ENCODE measurements at regions not wholly inside any gene's neighbourhood (a gene's known extent, or its start where the extent isn't known, plus 50 kb on each side); places are given as distances from the start of the nearest gene placed in this dataset.

DNA sequence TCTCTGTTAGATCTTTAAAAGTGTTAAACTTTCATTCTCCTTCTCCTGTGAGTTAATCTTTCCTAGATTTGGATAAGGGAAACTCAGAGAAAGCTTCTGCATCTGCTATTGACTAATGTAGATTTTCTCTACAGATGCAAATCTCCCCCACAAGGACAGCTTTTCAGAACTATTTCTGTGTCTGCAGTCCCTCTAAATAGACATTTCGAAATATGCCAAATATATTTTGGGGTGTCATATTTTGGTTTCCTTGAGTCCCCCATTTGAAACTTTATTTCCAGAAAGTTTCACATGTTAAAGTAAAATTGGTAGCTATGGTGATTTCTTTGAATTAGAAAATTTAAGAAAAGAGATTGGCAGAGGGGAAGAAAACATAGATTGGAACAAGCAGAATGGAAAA, 852.3 kb upstream of the ALCAM start (continued):
- no peak for TF ChIP-seq E4F1 (IDR thresholded peaks at IDR 0.05; ENCODE audit: borderline replicate concordance, partially characterized antibody)

DNA sequence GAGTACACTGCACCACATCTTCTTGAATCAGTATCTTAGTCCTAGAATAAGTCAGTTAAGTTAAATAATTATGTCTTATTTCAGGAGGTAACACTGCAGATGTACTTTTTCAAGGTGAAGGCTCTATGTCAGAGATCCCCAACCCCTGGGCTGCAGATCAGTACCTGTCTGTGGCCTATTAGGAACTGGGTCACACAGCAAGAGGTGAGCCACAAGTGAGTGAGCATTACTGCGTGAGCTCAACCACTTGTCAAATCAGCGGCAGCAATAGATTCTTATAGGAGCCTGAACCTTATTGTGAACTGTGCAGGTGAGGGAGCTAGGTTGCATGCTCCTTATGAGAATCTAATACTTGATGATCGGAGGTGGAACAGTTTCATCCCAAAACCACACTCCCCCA, 851.9 kb upstream of the ALCAM start:
- POLR2A ChIA-PET, result no interaction called here
- Histone ChIP-seq H3K27ac (ENCODE audit: control insufficient read depth, insufficient read depth) (no peak overlapping the region), H2AFZ (ENCODE audit: control insufficient read depth, low read depth, low read length) (no peak overlapping the region), H3K79me2 (ENCODE audit: control insufficient read depth, insufficient read depth, low read length) (no peaks in the 10 kb centered on the region; the same call in none of the 2 replicates), H3K9me3 (replicated peaks; ENCODE audit: control insufficient read depth, insufficient read depth, low read length) (peaks cover 5% of the 10 kb centered on the region; the same call in 2 of the 3 replicates), H3K4me2 (ENCODE audit: control insufficient read depth, insufficient read depth) (no peak overlapping the region), H3K36me3 (ENCODE audit: control insufficient read depth in 2 of 2, insufficient read depth in 2 of 2, low read length in 1 of 2) (no peaks in the 10 kb centered on the region), H4K20me1 (ENCODE audit: control insufficient read depth, insufficient read depth) (no peaks in the 10 kb centered on the region), H3K4me1 (ENCODE audit: control insufficient read depth, insufficient read depth, low read length) (peaks cover 3% of the 10 kb centered on the region; the same call in 1 of the 2 replicates), H3K9ac (ENCODE audit: control insufficient read depth, insufficient read depth, low read length) (no peak overlapping the region), H3K4me3 (no peak overlapping the region), H3K27me3 (replicated peaks in 1 of 2; ENCODE audit: control insufficient read depth in 2 of 2, insufficient read depth in 2 of 2, low read length in 1 of 2) (no peaks in the 10 kb centered on the region)
- in situ Hi-C loops (cut with MboI), result no loop called here
- TF ChIP-seq SMC3 (IDR thresholded peaks at IDR 0.05; ENCODE audit: borderline replicate concordance, low read length), result no peak
- TF ChIP-seq, protein P1, sequence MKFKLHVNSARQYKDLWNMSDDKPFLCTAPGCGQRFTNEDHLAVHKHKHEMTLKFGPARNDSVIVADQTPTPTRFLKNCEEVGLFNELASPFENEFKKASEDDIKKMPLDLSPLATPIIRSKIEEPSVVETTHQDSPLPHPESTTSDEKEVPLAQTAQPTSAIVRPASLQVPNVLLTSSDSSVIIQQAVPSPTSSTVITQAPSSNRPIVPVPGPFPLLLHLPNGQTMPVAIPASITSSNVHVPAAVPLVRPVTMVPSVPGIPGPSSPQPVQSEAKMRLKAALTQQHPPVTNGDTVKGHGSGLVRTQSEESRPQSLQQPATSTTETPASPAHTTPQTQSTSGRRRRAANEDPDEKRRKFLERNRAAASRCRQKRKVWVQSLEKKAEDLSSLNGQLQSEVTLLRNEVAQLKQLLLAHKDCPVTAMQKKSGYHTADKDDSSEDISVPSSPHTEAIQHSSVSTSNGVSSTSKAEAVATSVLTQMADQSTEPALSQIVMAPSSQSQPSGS (IDR thresholded peaks at IDR 0.05; ENCODE audit: low read length), result 0 out of 2 replicates have a peak, but pooled peaks have one; percentile 5
- no peak for DNase-seq (ENCODE audit: low read depth, low spot score)
- RAD21 ChIA-PET (ENCODE audit: unreplicated experiment), result no interaction called here
- BruUV-seq (replicated peaks), result no TSS peak
- no peak for ATAC-seq
- intact Hi-C loops (cut with micrococcal nuclease; ENCODE audit: unreplicated experiment), result no loop called here
- SMC1A ChIA-PET (ENCODE audit: uncharacterized antibody, unreplicated experiment), result interaction anchor here (1.5 kb wide), 1 partner anchor 17 kb away, joined by 3 read pairs; no protein-coding TSS in a partner anchor
- CTCF ChIA-PET, result interaction anchor here (0.5 kb wide), 1 partner anchor 1274 kb away, joined by 3 read pairs; no protein-coding TSS in a partner anchor
- WGBS (ENCODE audit: insufficient coverage, insufficient replicate concordance, low lambda C conversion rate, missing lambda C conversion rate), result 0% methylated on average over 3 of the region's 3 CpGs
- no peak for FAIRE-seq
